Kidney (tissue), 13 donors: ENCODE measurements at regions not wholly inside any gene's neighbourhood (a gene's known extent, or its start where the extent isn't known, plus 50 kb on each side); places are given as distances from the start of the nearest gene placed in this dataset.
A peak's percentile ranks its signal among the peaks of the same experiment; 100 is the strongest.

Experiments used
- DNase-seq, 5 donors: peaks; one replicate each; pipeline ENCODE4 v3.0.0-alpha.2; 2013 to 2020
- FAIRE-seq: peaks from 2 replicates; lab custom pipeline; 2012; peaks lifted over from hg19 to GRCh38; lab: Jason Lieb, UNC
- H3K27ac ChIP-seq, 2 donors: one replicate each; pipeline ENCODE4 v1.7.0; 2013; ENCODE audit warnings: low read depth in 2 of 2, low read length in 2 of 2, inconsistent platforms in 1 of 2
- H3K27me3 ChIP-seq: one replicate; pipeline ENCODE4 v1.7.1; 2013; ENCODE audit warnings: low read length, inconsistent platforms; ENCODE audit not compliant: control insufficient read depth, insufficient read depth
- H3K36me3 ChIP-seq, 3 donors: one replicate each; pipeline versions ENCODE4 v1.7.0 to v1.7.1; 2013; ENCODE audit warnings: low read length in 3 of 3, control low read depth in 1 of 3, inconsistent platforms in 1 of 3; ENCODE audit not compliant: insufficient read depth in 3 of 3, control insufficient read depth in 2 of 3
- H3K4me1 ChIP-seq, 3 donors: one replicate each; pipeline versions ENCODE4 v1.7.0 to v1.7.1; 2013; ENCODE audit warnings: low read length in 3 of 3, inconsistent platforms in 1 of 3, low read depth in 1 of 3; ENCODE audit not compliant: control insufficient read depth in 2 of 3, insufficient read depth in 2 of 3
- H3K4me3 ChIP-seq, 3 donors: one replicate each; pipeline versions ENCODE4 v1.7.0 to v1.8.1; 2013; ENCODE audit warnings: low read length in 3 of 3, control low read depth in 1 of 3, inconsistent platforms in 1 of 3
- H3K9ac ChIP-seq, 3 donors: one replicate each; pipeline versions ENCODE4 v1.7.0 to v1.7.1; 2013; ENCODE audit warnings: low read length in 3 of 3, control low read depth in 1 of 3, inconsistent platforms in 1 of 3
- H3K9me3 ChIP-seq, 3 donors: one replicate each; pipeline versions ENCODE4 v1.7.0 to v1.7.1; 2013; ENCODE audit warnings: low read length in 3 of 3, control low read depth in 1 of 3, inconsistent platforms in 1 of 3; ENCODE audit not compliant: control insufficient read depth in 2 of 3, insufficient read depth in 1 of 3
- intact Hi-C: fragments of 100-400 bp; cut with DNase I; formaldehyde crosslinking; loops from one replicate; pipeline ENCODE4 v1.11.1; 2022
- TF ChIP-seq, protein P1 (sequence below): IDR thresholded peaks from 3 replicates; pipeline ENCODE4 v1.5.1; 2012; ENCODE audit warnings: mild to moderate bottlenecking, moderate library complexity, borderline replicate concordance; ENCODE audit not compliant: insufficient read depth; ENCODE audit errors: extremely low read depth
- donor health status: control.
- donor health status: control.
- donor health status: control.
- donor health status: control.
- donor health status: control.
- donor health status: DM: yes; HTN: yes; CAD: no.
- donor health status: Normal renal cell carcinoma (clear cell type).

DNA sequence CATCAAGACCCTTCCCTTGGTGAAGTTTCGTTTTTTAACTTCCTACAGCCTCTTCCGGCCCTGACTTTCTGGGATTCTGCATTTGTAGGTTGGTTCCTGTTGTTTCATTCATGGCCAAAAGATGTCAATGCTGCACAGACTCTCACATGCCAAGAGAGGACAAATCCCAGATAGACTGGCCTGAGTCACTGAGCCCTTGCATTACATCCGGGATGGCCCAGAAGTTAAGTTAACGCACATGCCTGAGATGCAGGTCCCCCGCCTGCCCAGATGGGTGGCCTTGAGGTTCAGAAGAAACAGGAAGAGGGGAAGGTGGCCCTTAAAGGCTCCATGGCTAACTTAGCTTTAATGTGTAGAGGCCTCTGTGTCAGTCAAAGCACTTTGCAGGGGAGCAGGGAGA lies 51.6 kb upstream of the SRGAP3 start:
- Histone ChIP-seq H3K9me3 (no peaks in the 10 kb centered on the region), H3K27ac (no peak overlapping the region), H3K9ac (no peak overlapping the region), H3K4me1 (peaks cover 0 to 3% (median 0%) of the 10 kb centered on the region in 3 donors), H3K27me3 (no peaks in the 10 kb centered on the region), H3K4me3 (no peak overlapping the region), H3K36me3 (no peaks in the 10 kb centered on the region)
- intact Hi-C loops = loop anchor here (5.0 kb wide), 1 partner anchor 329 kb away; no protein-coding TSS in a partner anchor
- TF ChIP-seq, protein P1, sequence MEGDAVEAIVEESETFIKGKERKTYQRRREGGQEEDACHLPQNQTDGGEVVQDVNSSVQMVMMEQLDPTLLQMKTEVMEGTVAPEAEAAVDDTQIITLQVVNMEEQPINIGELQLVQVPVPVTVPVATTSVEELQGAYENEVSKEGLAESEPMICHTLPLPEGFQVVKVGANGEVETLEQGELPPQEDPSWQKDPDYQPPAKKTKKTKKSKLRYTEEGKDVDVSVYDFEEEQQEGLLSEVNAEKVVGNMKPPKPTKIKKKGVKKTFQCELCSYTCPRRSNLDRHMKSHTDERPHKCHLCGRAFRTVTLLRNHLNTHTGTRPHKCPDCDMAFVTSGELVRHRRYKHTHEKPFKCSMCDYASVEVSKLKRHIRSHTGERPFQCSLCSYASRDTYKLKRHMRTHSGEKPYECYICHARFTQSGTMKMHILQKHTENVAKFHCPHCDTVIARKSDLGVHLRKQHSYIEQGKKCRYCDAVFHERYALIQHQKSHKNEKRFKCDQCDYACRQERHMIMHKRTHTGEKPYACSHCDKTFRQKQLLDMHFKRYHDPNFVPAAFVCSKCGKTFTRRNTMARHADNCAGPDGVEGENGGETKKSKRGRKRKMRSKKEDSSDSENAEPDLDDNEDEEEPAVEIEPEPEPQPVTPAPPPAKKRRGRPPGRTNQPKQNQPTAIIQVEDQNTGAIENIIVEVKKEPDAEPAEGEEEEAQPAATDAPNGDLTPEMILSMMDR = no peak
- FAIRE-seq = no peak
- no peak for DNase-seq

DNA sequence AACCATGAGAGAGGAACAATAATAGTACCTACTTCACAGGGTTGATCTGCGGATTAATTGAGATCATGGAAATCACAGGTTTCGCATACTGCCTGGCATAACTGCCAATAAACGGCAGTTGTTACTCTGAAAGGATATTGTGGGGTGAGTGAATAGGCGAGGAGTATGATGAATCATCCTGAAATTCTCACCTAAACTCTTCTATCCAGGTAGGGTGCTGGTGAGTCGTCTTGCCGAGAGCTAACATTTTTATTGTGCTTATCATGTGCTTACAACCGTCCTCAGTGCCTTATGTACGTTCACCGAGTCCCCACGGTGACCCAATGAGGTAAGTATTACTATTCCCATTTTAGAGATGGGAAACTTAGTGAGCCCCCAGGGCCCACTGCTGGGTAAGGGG lies 52.4 kb upstream of the SRGAP3 start:
- Histone ChIP-seq H3K4me1 (peaks cover 0 to 3% (median 0%) of the 10 kb centered on the region in 3 donors), H3K27me3 (no peaks in the 10 kb centered on the region), H3K4me3 (peak overlapping the region in 1 of 3 donors; percentile 46), H3K9me3 (no peaks in the 10 kb centered on the region), H3K27ac (no peak overlapping the region), H3K9ac (no peak overlapping the region), H3K36me3 (no peaks in the 10 kb centered on the region)
- TF ChIP-seq, protein P1 = no peak
- DNase-seq = no peak
- intact Hi-C loops = loop anchor here (5.0 kb wide), 1 partner anchor 329 kb away; no protein-coding TSS in a partner anchor
- no peak for FAIRE-seq

DNA sequence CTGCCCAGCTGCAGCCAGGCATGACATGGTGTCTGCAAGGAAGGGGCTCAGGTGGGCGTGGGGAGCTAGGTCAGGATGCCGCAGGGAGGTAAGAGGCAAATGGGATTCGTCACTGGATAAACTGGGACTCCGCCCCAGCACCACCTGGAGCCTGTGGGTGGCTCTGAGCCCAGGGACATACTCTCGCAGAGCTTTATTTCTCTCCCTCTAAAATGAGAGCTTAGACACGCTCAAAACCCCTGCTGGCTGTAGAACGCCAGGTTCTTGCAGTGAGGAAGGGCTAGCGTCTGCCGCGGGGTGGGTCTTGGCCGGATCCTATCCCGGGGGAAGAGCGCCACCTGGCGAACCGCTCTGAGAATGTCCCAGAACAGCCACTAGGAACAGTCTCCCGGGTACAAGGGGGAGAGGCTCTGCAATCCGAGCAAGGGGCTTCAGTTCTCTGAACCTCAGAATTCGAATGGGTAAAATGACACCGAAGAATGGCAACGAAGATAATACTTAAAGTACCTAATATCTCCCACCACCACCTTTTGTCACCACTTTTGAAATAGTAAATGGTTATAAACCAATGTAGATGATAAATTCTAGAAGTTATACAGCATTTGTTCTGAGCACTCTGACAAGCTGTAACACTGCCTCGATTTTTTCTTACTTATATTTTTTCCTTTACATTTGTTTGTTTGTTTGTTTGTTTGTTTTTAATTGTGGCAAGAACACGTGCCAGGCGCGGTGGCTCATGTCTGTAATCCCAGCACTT lies 53.2 kb upstream of the SRGAP3 start:
- Histone ChIP-seq H3K27me3 (no peaks in the 10 kb centered on the region), H3K9me3 (no peaks in the 10 kb centered on the region), H3K4me3 (peak overlapping the region in 2 of 3 donors; percentile 46 to 52), H3K9ac (peak overlapping the region in 1 of 3 donors; percentile 16), H3K4me1 (peaks cover 0 to 3% (median 0%) of the 10 kb centered on the region in 3 donors), H3K36me3 (no peaks in the 10 kb centered on the region), H3K27ac (no peak overlapping the region)
- DNase-seq = peak; percentile 92 to 95 (median 94)
- TF ChIP-seq, protein P1 = peak; percentile 92
- no peak for FAIRE-seq
- intact Hi-C loops = loop anchor here (5.0 kb wide), 1 partner anchor 330 kb away; no protein-coding TSS in a partner anchor
